DMS 273 treated with DMSO at 0.1 percent for 48 hours (cell line): ENCODE measurements at regions not wholly inside any gene's neighbourhood (a gene's known extent, or its start where the extent isn't known, plus 50 kb on each side); places are given as distances from the start of the nearest gene placed in this dataset.
"Not testable (repeated sequence)": the region's sequence is repeated elsewhere in the genome, so short reads cannot be mapped to it uniquely, and the experiment has no call there.

Experiments
- DNase-seq: peaks from one replicate; lab custom pipeline; 2025; lab: John Stamatoyannopoulos, UW

DNA sequence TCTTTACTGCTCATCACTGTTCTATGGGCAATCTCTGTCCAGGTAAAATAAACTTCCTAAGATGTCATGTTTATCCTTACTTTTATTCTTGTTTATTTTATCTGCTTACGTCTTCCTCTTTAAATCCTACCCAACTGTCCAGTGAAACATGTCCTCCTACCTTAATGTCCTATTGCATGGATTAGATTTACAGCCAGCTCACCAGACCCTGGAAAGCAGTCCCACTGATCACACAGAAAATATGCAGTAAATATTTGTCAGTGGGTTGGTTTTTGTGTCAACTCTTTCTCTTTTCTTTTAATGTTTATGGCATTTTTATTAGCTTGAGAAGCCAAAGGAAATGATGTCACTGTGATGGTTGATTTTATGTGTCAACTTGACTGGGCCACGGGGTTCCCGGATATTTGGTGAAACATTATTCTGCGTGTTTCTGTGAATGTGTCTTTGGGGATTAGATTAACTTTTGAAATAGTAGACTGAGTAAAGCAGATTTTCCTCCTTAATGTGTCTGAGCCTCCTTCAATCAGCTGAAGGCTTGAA is 258.3 kb downstream of the SRGAP2C start:
- no peak for DNase-seq

- DNase-seq = no peak
These were observed 259.3 kb downstream of the SRGAP2C start for GRCh38 chr1:121444096-121444495.

GRCh38 chr1:121445679-121446078 is 260.9 kb downstream of the SRGAP2C start:
- DNase-seq = no peak

GRCh38 chr1:121447280-121447923 is 262.6 kb downstream of the SRGAP2C start:
- not testable (repeated sequence) for DNase-seq

DNA sequence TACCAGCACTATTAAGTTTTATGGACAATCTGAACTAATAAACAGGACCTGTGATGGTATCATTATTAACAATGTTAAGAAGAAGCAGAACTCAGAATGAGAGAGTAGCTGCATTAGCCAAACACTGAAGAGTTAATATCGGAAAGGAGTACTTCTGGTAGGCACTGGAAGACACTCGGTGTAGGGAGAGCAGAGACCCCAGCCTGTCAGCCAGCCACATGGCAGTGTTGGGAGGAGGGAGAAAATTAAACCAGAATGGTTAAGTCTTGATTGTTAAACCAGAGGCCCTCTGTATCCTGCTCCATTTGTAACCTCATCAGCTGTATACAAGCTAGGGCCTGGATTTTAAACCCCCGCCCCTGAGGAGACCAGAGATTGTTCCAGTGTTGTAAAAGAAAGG is 263.3 kb downstream of the SRGAP2C start:
- not testable (repeated sequence) for DNase-seq

GRCh38 chr1:121448851-121449250 is 264.1 kb downstream of the SRGAP2C start:
- DNase-seq = no peak

DNA sequence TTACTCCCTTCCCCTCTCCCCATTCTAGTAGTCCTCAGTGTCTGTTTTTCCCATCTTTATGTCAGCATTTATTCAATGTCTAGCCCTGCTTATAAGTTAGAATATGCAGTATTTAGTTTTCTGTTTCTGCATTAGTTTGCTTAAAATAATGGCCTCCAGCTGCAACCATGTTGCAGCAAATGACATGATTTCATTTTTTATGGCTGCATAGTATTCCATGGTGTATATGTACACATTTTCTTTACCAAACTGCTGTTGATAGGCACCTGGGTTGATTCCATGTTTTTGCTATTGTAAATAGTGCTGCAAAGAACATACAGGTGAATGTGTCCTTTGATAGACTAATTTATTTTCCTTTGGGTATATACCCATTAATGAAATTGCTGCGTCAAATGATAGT is 267.7 kb downstream of the SRGAP2C start:
- no peak for DNase-seq

DNA sequence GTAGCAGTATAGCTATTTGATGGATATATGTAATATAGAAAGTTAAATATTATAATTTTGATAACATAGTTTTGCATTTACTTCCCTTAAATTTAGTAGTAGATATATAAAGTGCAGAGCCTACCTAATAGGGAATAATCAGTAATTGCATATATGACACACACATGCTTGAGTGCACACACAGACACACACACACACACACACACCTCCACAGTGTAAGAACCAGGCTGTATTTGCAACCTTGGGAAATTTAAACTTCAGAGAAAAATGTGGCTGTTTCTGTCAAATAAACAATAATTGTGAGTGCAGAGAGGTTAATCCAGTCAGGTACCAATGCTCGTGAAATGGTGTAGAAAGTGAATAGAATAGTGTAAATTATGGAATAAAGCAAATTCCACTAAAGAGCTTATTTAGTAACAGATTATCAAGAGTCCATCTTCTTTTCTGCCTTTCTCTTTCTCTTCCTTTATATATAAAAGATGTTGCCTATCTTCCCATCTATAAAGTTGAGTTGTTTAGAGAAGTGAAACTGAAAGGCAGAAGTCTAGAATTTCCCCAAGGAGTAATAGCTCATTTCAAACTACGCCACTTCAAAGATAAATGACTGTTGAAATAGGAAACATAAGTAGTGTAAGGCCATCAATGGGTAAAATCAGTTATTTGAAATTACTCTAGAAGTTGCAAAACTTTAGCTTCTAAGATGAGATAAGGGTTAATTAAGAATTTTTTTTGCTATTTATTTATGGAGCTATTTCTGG is 273.7 kb downstream of the SRGAP2C start:
- no peak for DNase-seq

DNA sequence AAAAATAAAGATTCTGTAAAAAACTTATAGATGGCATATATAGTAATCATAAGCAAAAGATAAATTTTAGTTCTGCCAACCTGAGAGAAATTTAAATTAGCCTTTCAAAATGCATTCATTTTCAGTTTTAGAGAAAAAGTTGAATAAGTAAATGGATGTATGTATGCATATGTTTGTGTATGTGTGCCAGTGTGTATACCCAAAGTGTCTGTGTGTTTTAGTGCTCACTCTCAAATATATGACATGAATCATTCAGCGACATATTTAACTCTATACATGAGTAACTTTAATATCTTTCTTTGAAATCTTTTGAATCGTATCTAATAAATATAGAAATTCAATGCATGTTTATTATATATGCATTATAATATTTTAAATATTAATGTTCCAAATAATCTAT is 274.5 kb downstream of the SRGAP2C start:
- DNase-seq = no peak

- not testable (repeated sequence) for DNase-seq
These were observed 284.6 kb downstream of the SRGAP2C start for GRCh38 chr1:121469395-121469794.

DNA sequence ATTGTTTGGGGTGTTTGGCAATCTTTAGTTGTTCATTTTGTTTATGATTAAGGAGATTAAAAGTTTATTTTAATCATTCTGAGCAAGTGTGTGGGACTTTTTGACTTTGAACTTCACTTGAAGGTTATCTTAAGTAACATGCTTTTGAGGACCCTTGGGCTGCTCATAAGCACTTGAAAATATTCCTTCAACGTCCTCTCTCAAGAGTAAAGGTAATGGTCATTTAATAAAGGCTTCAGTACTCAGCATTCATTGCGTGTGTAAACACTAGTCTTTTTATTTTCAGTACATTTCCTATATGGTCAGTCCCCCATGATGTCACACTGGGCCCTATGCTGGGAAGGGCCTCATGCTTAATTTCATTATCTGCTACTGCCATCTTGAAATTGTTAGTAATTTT is 285.6 kb downstream of the SRGAP2C start:
- not testable (repeated sequence) for DNase-seq

GRCh38 chr1:121471523-121471922 is 286.7 kb downstream of the SRGAP2C start:
- no peak for DNase-seq

DNA sequence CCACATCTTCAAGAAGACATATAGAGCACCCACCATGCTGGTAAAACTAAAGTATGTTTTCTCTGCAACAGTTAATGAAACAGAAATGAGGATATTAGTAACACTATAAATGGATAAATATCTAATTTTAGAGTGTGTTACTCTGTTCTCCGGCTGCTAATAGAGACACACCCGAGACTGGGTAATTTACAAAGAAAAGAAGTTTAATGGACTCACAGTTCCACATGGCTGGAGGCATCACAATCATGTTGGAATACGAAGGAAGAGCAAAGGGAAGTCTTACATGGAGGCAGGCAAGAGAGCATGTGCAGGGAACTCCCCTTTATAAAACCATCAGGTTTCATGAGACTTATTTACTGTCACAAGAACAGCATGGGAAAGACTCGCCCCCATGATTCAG is 287.2 kb downstream of the SRGAP2C start:
- DNase-seq = no peak

DNA sequence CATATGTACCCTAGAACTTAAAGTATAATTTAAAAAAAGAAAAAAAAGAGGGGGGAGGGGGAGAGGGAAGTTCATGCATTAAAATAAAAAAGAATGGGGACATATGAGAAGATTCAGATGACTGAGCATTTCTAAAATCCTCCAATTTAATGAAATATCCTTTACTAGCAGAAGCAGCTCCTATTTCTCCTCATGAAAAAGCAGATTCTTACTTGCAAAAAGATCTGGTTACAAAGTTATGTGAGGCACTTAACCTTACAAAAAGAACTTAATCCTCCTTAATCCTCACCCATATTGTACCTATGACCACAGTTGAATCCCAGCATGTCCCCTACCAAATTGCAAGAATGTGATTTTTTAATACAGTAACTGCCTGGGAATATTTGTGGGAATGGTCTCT is 298.5 kb downstream of the SRGAP2C start:
- DNase-seq = no peak

DNA sequence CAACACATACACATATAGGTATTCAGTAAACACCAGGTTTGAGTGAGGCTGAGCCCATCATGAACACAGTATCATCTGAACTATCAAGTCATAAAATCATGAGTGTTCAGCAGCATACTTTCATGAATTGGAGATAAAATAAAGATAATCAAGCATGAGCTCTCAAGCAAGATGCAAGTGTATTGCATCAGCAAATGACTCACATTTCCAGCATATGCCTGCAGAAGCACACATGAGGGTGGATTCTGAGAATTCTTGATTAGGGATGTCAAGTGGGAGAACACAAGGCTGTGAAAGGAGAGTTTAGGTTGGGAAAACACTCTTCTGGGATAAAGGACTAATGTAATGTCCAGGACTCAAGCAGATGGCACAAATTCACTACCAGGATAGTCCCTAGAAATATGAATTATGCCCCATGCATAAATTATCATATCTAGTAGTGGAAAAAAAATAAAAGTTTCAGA is 299.2 kb downstream of the SRGAP2C start:
- DNase-seq = no peak

GRCh38 chr1:121494796-121495195 is 310.0 kb downstream of the SRGAP2C start:
- DNase-seq = not testable (repeated sequence)

DNA sequence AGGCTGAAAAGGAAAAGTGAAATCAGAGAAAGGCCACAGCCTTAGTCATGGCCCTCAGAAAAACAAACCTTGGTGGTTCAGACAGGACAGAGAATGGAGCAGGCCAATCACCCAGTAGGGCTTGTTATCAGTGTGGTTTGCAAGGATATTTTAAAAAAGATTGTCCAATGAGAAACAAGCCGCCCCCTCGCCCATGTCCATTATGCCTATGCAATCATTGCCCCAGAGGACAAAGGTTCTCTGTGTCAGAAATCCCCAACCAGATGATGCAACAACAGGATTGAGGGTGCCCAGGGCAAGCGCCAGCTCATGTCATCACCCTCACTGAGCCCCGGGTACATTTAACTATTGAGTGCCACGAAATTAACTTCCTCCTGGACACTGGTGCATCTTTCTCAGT is 326.7 kb downstream of the SRGAP2C start:
- not testable (repeated sequence) for DNase-seq

DNA sequence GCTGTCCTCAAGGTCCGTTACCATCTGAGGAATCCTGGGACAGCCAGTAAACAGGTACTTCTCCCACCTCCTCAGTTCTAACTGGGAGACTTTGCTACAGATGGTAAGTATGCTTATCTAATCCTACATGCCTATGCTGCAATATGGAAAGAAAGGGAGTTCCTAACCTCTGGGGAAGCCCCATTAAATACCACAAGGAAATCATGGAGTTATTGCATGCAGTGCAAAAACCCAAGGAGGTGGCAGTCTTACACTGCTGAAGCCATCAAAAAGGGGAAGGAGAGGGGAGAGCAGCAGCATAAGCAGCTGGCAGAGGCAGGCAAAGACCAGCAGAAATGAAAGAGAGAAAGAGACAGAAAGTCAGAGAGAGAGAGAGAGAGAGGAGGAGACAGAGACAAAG is 327.1 kb downstream of the SRGAP2C start:
- DNase-seq = not testable (repeated sequence)

DNA sequence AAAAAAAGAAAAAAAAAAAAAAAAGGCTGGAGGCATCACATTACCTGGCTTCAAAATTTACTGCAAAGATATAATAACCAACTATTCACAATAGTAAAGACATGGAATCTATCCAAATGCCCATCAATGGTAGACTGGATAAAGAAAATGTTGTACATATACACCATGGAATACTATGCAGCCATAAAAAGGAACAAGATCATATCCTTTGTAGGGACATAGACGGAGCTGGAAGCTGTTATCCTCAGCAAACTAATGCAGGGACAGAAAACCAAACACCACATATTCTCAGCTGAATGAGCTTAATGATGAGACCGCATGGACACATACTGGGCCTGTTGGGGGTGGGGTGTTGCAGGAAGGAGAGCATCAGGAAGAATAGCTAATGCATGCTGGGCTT is 330.5 kb downstream of the SRGAP2C start:
- DNase-seq = no peak

GRCh38 chr1:121516234-121516967 is 331.6 kb downstream of the SRGAP2C start:
- no peak for DNase-seq

DNA sequence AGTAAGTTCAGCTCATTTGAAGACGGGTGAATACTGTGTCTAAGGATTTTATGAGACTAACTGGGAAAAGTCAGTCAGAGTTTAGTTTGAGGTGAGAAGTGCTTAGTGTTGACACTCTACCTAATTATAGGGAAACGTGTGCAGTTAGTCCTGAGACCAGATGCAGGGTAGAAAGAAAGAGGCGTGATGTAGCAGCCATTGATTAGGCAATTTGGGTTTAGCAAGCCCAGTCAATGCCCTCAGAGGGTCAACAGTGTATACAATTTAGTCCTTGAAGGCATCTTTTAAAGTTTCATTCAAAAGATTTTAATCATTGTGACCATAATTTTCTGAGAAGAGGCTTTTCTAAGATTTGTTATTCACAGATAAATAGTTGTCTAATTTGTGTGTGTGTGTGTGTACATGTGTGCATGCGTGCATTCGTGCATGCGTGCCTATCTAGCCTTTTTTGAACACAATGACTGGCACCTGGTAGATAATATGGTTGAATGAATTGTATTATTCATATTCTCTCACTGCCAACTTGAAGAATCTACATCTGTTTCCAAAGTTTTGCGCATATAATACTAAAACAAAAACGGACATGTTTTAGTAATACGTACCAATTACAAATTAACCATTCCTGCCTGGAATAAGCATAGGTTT is 332.9 kb downstream of the SRGAP2C start:
- DNase-seq = no peak

GRCh38 chr1:121518726-121519041 is 333.9 kb downstream of the SRGAP2C start:
- DNase-seq = no peak
